GM21825 (cell line): ENCODE measurements at regions not wholly inside any gene's neighbourhood (a gene's known extent, or its start where the extent isn't known, plus 50 kb on each side); places are given as distances from the start of the nearest gene placed in this dataset.
"Not testable (repeated sequence)": the region's sequence is repeated elsewhere in the genome, so short reads cannot be mapped to it uniquely, and the experiment has no call there.

ENCODE experiments used
- ATAC-seq: cut with Tn5 transposase; IDR thresholded peaks from one replicate; pipeline ENCODE4 v1.9.1; 2021; ENCODE audit warnings: mild to moderate bottlenecking, moderate library complexity; ENCODE audit not compliant: unreplicated experiment

DNA sequence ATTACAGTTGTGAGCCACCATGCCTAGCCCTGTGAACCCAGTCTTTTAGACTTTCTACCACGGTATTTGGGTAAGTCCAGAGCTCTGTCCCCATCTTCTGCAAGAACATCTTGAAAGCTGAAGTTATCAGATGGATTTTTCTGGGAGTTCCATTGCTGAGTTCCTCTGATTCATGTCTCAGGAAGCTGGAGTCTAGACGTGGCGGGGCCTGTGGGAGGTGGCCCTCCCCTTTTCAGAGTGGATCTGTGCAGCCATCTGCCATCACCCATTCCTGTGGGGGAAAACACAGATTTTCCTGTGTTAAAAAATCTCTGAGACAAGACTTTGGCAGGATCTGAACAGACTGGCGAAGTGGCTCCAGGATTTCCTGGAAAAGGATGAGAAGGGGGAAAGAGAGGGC lies 234.3 kb downstream of the NPIPA7 start:
- ATAC-seq: not testable (repeated sequence)

DNA sequence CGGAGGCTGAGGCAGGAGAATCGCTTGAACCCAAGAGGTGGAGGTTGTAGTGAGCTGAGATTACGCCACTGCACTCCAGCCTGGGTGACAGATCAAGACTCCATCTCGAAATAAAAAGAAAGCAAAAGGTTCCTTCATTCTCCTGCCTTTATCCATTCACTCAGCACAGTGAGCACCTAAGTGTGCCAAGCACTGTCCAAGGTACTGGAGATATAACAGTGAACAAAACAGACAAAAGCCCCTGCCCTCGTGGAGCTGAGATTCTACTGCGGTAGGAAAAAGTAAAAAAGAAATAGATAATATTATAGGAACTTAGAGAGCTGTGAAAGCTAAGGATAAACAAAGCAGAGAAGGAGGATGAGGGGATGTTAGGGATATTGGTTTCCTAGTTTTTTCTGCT lies 235.5 kb downstream of the NPIPA7 start:
- ATAC-seq: not testable (repeated sequence)

DNA sequence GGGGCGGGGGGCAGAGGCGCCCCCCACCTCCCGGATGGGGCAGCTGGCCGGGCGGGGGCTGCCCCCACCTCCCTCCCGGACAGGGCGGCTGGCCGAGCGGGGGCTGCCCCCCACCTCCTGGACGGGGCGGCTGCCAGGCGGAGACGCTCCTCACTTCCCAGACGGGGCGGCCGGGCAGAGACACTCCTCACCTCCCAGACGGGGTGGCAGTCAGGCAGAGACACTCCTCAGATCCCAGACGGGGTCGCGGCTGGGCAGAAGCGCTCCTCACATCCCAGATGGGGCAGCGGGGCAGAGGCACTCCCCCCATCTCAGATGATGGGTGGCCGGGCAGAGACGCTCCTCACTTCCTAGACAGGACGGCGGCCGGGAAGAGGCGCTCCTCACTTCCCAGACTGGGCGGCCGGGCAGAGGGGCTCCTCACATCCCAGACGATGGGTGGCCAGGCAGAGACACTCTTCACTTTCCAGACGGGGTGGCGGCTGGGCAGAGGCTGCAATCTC lies 240.1 kb downstream of the NPIPA7 start:
- ATAC-seq: not testable (repeated sequence)

- not testable (repeated sequence) for ATAC-seq
Measured at GRCh38 chr16:16624367-16624766, 245.4 kb downstream of the NPIPA7 start.

GRCh38 chr16:16625140-16625539 lies 246.2 kb downstream of the NPIPA7 start:
- not testable (repeated sequence) for ATAC-seq

GRCh38 chr16:16627865-16628264 lies 248.9 kb downstream of the NPIPA7 start:
- not testable (repeated sequence) for ATAC-seq

DNA sequence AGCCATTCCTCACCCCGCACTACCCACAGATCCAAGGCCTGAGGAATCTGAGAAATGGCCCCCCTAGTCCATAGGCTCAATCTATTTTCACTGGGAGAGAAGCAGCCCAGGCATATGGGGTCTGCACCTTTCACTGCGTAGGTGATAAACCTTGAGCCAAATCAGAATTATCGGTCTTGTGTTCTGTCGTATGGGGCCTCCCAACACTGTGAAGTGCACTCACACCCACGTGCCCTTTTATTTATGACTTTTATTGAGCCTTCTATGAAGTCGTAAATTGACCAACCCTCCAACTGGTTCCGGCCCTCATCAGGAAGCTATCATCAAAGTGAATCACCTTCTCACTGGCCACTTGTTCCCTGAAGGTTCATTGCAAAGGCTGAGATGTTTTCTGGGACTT lies 259.3 kb downstream of the NPIPA7 start:
- ATAC-seq: not testable (repeated sequence)

DNA sequence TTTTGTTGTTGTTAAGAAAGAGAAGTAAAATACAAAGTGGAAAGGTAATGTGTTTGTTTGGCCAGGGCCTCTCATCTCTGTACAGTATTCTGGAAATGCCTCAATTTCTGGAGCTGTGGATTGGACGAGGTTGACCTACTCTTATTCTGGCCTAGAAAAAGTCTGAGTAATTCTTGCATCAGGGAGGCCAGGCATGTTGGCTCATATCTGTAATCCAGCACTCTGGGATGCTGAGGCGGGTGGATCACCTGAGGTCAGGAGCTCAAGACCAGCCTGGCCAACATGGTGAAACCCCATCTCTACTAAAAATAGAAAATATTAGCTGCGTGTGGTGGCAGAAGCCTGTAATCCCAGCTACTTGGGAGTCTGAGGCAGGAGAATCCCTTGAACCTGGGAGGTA lies 259.8 kb downstream of the NPIPA7 start:
- not testable (repeated sequence) for ATAC-seq

DNA sequence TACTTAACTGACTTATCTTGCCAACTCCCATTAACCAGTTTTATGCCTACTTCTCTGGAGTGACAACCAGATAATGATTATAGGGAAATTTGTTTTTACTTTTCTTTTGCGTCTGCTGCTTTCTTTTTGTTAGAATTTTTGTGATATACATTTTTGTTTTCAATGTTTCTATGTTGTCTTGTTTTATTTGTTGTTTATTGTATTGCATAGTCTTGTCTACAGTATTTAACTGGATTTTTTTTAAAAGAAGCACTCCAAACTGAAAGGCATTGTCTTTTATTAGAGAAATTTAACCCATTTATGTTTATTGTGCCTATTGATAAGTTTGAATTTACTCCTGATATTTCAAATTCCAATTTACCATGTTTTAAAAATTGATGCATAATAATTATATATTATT lies 264.9 kb downstream of the NPIPA7 start:
- ATAC-seq: not testable (repeated sequence)

DNA sequence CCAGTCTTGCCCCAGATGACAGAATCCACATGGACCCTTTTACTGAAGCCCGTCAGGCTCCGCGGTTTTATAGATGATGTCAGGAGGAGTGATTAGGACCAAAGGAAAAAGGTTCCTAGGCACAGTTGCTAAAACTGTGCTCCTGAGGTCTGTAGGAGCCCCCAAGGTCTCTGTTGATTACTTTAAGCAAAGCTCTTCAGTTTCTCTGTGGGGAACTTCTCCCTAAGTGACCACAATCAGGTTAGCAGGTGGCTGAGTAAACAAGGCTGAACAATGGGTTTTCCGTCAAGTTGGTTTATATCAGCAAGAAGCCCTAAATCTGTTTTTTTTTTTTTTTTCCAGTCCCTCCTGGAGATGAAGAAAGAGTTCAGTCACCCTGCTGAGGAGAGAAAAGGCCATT lies 269.1 kb downstream of the NPIPA7 start:
- ATAC-seq: not testable (repeated sequence)

DNA sequence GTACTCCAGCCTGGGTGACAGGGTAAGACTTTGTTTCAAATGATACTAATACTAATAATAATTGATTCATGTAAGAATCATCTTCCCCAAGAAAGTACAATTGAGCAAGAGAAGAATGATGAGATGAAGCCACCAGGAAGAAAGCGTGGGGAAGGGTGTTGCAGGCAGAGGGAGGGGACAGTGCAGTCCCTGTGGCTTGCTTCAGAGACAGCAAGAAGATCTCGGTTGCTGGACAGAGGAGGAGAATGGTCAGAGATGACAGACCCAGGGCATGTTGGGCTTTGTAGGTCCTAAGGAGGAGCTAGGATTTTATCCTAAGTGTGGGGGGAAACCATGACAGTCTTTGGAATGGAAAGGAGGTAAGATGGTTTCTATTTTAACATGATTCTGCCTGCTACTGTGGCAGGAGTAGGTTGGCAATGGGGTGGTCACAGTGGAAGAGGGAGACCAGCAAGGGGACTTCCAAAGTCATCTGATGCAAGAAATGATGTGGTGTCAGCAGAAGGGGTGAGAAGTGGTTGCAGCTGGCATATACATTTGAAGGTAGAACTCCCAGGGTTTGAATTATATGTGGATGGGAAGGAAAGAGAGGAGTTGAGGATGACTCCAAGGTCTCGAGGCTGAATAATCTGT lies 293.4 kb downstream of the NPIPA7 start:
- not testable (repeated sequence) for ATAC-seq

DNA sequence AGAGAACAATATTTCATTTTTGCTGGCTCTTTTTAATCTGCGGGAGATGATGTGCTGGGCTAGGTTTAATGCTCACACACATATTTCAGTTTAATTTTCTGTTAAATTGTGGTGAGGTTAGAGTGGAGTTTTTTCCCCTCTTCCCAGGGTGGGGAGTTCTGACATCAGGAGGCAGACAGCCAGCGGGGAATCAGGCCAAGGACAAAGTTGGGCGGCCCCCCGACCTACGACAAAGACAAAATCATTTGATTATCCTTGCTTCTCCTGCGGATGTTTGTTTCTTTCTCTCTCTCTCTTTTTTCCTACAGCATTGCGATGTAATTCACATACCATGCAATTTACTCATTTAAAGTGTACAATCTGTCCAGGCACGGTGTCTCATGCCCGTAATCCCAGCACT lies 295.9 kb downstream of the NPIPA7 start:
- ATAC-seq: not testable (repeated sequence)

GRCh38 chr16:16721849-16722248 lies 342.9 kb downstream of the NPIPA7 start:
- ATAC-seq: not testable (repeated sequence)

DNA sequence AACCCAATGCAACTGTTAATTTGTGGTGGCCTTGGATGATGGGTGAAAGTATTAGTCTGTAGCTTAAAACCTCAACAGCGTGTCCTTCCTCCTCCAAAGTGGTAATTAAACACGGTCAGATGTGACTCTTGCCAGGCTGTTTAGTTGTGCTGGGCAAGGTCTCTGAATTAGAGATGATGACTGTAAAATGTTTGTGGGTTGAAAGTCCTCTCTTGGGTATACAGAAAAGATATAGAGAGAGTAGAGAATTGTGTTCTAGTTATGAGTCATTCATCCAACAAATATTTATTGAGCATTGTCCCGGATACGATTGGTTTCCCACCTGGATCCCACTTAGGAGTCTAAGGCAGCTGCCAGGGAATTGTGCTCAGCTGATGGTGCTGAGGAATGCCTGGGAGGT lies 343.7 kb downstream of the NPIPA7 start:
- not testable (repeated sequence) for ATAC-seq

GRCh38 chr16:16723819-16724519 lies 345.0 kb downstream of the NPIPA7 start:
- ATAC-seq: not testable (repeated sequence)

DNA sequence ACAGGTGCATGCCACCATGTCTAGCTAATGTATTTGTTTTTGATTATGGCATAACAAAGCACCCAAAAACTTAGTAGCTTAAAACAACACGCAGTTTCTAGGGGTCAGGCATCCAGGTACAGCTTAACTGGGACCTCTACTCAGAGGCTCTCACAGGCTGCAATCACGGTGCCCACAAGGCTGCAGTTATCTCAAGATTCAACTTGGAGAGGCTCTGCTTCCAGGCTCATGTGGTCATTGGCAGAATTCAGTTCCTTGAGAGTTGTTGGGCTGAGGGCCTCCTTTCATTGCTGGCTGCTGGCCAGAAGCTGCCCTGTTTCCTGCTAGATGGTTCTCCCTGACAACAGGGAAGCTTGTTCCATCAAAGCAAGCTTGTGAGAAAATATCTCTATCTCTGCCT lies 348.1 kb downstream of the NPIPA7 start:
- ATAC-seq: not testable (repeated sequence)

DNA sequence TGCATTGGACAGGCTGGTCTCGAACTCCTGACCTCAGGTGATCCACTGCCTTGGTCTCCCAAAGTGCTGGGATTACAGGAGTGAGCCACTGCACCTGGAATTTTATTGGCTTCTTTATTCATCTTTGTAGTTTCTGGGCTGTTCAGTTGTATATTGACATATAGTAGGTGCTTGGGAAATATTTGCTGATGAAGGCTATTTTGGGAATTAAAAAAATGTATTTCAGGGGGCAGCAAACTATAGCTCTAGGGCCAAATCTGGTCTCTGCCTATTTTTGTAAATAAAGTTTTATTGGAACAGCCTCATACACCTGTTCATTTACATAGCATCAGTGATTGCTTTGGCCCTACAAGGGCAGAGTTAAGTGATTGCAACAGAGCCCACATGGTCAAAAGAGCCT lies 363.6 kb downstream of the NPIPA7 start:
- ATAC-seq: not testable (repeated sequence)

DNA sequence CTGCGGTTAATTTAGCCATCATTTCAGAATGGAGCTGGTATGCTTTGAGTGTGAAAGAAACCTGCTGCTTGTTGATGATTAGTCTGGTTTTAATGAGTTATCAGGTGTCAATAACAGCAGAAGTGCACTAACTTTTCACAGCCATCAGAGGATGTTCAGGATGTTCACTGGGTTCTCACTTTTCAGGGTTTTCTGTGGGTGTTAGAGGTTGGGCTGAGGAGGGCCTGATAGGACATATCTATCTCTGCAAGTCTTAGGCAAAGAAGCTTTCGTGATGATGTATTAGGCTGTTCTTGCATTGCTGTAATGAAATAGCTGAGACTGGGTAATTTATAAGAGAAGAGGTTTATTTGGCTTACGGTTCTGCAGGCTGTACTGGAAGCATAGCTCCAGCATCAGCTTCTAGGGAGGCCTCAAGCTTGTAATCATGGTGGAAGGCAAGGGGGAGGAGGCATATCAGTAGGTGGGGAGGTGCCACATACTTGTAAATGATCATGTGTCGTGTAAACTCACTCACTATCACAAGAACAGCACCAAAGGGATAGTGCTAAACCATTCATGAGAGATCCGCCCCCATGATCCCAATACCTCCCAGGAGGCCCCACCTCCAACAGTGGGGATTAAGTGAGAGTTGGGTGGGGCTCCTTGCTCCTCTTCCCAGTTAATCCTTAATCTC lies 376.2 kb downstream of the NPIPA7 start:
- not testable (repeated sequence) for ATAC-seq

- ATAC-seq: no peak
Measured at GRCh38 chr16:16763449-16763848, 384.5 kb downstream of the NPIPA7 start.

DNA sequence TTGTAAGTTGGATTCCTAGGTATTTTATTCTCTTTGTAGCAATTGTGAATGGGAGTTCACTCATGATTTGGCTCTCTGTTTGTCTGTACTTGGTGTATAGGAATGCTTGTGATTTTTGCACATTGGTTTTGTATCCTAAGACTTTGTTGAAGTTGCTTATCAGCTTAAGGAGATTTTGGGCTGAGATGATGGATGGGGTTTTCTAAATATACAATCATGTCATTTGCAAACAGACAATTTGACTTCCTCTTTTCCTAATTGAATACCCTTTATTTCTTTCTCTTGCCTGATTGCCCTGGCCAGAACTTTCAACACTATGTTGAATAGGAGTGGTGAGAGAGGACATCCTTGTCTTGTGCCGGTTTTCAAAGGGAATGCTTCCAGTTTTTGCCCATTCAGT lies 391.8 kb downstream of the NPIPA7 start:
- not testable (repeated sequence) for ATAC-seq

- ATAC-seq: no peak
Measured at GRCh38 chr16:16774389-16774788, 395.4 kb downstream of the NPIPA7 start.

- no peak for ATAC-seq
Measured at GRCh38 chr16:16778332-16778731, 399.4 kb downstream of the NPIPA7 start.
